ENCODE measurements at regions not wholly inside any gene's neighbourhood (a gene's known extent, or its start where the extent isn't known, plus 50 kb on each side); places are given as distances from the start of the nearest gene placed in this dataset.

- TF ChIP-seq JUNB (CRISPR knock-in tag; IDR thresholded peaks at IDR 0.05; ENCODE audit: borderline replicate concordance) (no peak), CEBPB (IDR thresholded peaks at IDR 0.05; ENCODE audit: borderline replicate concordance, low read depth, low read length) (no peak), ZNF484 (CRISPR knock-in tag; IDR thresholded peaks at IDR 0.05; ENCODE audit: borderline replicate concordance, low read depth) (no peak), POLR2A (IDR thresholded peaks at IDR 0.05; ENCODE audit: insufficient read depth in 1 of 2, low read depth in 2 of 2, low read length in 2 of 2) (no peak)
Observed at GRCh38 chr21:35829067-35829466, 231.3 kb downstream of the SETD4 start.

Measured in HepG2 (cell line).